ENCODE measurements at regions not wholly inside any gene's neighbourhood (a gene's known extent, or its start where the extent isn't known, plus 50 kb on each side); places are given as distances from the start of the nearest gene placed in this dataset.

GRCh38 chr1:37243368-37244082, 209.2 kb upstream of the GRIK3 start:
- DNase-seq = no peak

GRCh38 chr1:37244083-37244480, 209.8 kb upstream of the GRIK3 start:
- DNase-seq = no peak

DNA sequence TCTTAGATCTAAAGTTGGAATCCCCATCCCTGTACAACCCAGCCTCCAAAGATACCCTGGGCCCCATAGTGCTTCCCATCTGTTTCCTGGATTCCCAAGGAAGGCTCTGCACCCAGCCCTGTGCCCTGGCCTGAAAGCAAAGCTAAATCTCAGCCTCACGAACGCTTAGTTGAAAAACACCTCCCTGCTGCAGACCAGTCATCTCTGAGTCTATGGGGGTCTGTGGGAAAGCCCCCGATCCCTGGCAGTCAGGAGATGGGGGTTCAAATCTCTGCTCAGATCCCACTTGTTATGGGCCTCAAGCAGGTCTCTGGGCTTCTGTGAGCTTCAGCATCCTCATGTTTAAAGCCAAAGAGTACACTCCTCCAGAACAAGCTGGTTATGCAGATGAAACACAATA, 210.5 kb upstream of the GRIK3 start:
- no peak for DNase-seq

DNA sequence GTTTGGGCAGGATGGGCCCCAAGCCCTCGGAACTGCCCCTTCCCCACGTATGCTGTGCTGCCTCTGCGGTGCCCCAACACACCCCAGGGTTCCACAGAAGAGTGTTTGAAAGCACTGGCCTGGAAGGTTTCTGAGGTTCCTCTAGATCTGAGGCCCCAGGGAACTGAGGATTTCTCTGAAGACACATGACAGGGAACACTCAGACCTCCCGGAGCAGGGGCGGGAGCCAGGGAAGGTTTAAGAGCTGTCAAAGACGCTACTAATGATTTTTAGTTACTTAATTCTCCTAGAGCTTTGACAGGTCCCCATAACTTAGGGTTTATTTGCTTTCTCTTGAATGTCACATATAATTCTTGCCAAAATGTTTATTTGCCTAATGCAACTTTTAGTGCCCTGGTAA, 212.3 kb upstream of the GRIK3 start:
- no peak for DNase-seq

GRCh38 chr1:37250371-37250770, 216.1 kb upstream of the GRIK3 start:
- DNase-seq = no peak

- no peak for DNase-seq
Measured at GRCh38 chr1:37255136-37255795, 219.1 kb upstream of the ZC3H12A start.

DNA sequence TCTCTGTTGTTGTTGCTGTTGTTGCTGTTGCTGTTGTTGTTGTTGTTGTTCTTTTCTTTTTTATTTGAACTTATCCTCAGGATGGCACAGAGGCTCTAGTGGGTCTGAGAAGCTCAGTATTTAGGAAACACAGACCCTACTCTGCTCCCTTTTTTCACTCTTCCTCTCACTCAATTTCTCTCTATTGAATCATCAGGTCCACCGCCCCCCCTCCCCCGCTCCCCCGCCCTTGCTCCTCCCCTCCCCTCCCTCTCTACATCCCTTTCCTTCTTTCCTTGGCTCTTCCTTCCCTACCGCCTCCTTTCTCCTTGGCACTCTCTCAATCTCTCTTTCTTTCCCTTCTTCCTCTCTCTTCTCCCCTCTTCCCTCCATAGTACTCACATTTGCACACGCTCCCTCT, 218.5 kb upstream of the ZC3H12A start:
- DNase-seq = no peak

DNA sequence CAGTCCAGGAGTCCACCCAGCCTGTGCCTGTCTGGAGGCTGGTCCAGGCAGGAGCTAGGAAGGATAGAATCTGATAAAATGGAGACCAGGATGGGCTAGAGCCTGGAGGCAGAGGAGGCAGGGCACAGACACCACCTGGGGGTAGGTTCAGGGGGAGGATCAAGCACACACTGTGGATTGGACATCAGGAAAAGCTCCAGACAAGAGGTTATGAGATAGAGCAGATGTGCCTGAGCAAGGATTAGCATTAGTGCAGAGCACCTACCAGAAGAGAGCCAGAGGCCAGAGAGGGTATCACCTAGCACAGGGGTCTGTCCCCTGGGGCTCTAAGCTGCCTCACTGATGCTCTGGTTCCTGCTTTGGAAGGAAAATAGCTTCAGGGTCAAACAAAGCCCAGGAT, 216.7 kb upstream of the ZC3H12A start:
- DNase-seq = no peak

- DNase-seq = no peak
Measured at GRCh38 chr1:37258068-37258467, 216.3 kb upstream of the ZC3H12A start.

GRCh38 chr1:37259019-37259418, 215.4 kb upstream of the ZC3H12A start:
- no peak for DNase-seq

DNA sequence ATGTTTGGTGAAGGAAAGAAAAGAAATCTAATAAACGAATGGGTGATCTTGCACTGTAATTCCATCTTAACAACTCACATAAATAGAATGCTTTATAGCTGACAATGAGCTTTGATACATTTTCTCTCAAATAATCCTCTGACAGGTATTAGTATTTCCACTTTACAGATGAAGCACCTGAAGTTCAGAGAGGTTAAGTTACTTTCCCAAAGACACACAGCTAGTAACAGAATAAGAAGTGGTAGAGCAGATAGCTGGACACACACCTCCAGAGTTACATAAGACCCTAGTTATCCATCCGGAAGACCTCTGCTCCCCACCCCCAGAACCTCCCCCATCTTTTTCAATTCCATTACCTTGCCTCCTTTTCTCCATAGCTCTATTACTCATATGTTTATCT, 213.3 kb upstream of the ZC3H12A start:
- DNase-seq = no peak

DNA sequence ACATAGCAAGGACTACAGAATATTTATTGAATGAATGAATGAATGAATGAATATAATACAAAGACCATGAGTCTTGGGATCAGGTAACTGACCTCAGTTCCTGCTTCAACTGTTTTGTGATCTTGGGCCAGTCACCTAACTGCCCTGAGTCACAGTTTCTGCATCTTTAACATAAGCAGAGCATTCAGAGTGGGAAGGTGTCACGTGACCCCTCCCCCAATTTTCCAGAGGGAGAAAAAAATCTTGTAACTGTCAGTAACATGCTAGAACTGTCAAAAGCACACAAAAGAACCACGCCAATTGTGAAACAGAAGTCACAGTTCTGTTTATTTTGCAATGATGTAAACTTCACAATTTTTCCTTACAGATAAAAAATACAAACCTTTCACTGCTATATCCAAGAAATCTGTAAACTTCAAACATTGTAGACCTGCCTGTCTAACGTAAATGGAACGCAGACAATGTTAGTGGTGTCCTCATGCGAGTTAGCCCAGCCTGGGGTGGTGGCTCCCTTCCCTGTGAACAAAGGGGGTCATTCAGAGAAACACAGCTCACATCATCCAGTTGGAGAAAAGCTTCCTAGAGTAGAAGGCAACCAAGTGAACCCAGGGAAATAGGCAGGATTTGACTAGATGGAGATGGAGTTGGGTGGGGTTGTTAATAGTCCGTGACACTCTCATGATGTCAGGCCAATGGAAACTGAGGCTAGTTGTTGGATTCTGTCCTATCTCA, 211.8 kb upstream of the ZC3H12A start:
- no peak for DNase-seq

DNA sequence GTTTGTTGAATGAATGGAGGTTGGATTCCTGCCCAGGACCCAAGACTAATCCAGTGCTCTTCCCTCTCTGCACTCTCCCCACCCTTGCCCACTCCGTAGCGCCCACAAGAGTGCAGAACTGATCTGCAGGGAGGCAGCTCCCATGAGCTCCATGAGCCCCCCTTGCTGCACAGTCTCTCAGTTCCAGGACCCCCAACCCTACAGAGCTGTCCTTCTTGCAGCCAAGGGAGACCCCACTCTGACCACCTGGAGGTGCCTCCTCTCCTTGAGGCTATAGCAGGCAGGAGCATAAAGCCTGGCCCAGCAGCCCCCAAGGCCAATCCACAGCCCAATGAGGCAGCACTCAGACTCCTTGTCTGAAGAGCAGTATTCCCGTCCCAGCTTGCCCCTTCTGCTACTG, 209.2 kb upstream of the ZC3H12A start:
- no peak for DNase-seq

GRCh38 chr1:37265786-37266667, 208.4 kb upstream of the ZC3H12A start:
- DNase-seq = no peak

- peak; percentile 21 for DNase-seq
Measured at GRCh38 chr1:37267111-37267835, 207.1 kb upstream of the ZC3H12A start.

DNA sequence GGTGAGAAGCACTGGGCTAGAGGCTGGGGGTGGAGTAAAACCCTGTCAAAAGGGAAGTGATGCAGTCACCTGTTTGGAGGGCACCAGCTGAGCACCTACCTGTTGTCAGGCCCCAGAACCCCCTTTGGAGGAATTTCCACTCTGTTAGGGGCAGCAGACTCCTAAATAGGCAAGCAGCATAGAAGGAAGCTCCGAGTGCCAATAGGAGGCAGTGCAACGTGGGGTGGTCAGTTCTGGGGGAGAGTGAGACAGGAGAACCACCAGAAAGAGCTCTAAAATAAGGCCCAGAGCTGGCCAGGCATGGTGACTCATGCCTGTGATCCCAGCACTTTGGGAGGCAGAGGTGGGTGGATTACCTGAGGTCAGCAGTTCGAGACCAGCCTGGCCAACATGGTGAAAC, 203.7 kb upstream of the ZC3H12A start:
- DNase-seq = no peak

- DNase-seq = no peak
Measured at GRCh38 chr1:37272626-37273025, 201.8 kb upstream of the ZC3H12A start.

DNA sequence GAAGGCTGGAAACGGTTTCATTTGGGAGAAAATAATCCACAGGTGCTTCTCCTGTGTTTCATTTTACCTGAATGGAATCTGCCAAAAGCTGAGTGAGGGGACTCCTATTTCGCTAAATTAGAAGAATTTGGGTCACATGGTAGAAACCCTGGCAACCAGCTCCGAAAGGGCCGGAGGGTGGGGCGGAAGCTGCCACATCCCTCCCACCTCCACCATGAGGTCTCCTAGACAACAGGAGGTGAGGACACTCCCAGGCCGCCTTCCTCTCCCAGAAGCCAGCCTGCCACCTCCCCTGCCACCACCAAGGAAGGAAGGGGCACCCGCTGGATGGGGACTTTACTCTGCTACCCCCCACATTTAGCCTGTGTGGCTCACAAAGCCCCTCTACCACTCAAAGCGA, 199.9 kb upstream of the ZC3H12A start:
- no peak for DNase-seq

DNA sequence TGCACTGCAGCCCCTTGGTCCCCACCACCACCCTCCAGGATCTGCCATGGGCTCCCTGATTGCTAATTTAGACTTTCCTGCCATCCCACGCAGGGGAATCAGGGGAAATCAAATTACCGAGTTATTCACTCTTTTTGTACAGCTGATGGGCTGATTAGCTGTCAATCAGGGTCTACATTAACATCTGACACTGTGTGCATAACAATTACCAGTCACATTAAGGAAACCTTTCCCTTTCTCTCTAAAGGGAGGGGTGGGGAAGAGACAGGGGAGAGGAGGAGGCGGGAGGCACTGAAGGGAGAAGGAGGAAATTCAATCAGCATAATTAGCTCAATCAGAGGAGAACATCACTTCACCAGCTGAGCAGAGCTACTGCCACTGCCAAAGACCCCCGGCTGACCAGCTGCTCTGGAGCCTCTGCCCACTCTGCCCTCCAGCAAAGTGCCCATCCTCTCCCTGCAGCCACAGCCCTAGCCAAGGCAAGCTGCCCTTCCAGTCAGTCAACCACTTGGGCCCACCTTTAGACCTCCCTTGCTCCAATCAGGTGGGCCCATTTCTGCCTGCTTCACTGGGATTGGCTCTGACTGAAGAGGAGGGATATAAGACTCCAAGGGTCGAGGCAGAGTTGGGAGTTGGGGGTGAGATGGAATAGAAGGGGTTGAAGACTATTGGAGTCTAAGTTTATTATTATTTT, 199.3 kb upstream of the ZC3H12A start:
- DNase-seq = no peak

DNA sequence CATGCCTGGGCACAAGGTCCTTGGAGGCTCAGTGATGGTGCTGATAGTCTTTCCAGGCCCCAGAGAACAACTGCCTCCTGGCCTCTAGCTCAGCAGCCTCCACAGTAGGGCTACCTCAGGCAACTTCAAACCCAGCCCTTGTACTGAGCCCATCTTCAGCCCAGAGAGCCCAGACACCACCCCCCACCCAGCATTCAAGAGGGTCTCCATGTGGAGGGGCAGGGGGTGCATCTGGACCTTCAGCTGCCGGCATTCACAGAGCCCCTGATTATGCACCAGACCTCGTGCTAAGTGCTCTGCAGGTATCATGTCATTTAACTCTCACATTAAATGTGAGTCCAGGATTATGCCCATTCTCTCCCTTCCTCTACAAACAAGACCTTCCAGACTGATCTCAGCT, 197.0 kb upstream of the ZC3H12A start:
- DNase-seq = no peak

GRCh38 chr1:37281354-37281753, 193.0 kb upstream of the ZC3H12A start:
- DNase-seq = no peak

DNA sequence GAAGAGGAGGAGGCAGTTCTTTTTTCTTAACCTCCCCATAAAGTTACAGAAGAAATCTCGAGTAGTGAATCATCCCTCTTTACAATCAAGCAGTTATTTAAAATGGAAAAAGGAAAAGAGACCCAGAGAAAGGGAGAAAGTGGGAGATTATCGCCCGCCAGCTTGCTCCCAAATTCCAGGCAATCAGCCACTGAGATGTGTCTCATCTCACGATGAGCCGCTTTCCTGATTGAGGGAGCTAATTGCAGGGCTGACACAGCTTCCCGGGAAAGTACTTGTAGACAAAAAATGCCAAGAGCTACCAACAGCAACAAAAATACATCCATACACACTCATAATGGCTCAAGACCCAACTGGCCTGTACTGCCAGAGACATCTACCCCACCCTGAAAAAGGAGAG, 191.6 kb upstream of the ZC3H12A start:
- DNase-seq = no peak
